MCF 10A (cell line): ENCODE measurements at regions not wholly inside any gene's neighbourhood (a gene's known extent, or its start where the extent isn't known, plus 50 kb on each side); places are given as distances from the start of the nearest gene placed in this dataset.

Experiments
- BruUV-seq: library from RNA; stranded (reverse); fragments of 400-500 nt; replicated peaks from 2 replicates; lab custom pipeline; 2021; lab: Mats Ljungman, UMichigan
- CTCF ChIA-PET: fragments of 300-600 bp; sonication (Branson Sonifier 250); formaldehyde crosslinking; extraction: SDS; loops from one replicate; lab custom pipeline; 2021; ENCODE audit warnings: antibody characterized with exemption, inconsistent platforms; lab: Yijun Ruan, JAX
- POLR2A ChIA-PET: fragments of 300-600, 350-650 bp; sonication (Branson Sonifier 250); formaldehyde crosslinking; extraction: SDS; loops from one replicate; lab custom pipeline; 2020; ENCODE audit warnings: antibody characterized with exemption, inconsistent platforms; lab: Yijun Ruan, JAX
- DNase-seq: peaks from one replicate; pipeline ENCODE4 v3.0.0-alpha.2; 2018; ENCODE audit not compliant: unreplicated experiment
- H3K27ac Mint-ChIP-seq: one replicate; pipeline ENCODE4 v1.8.0; 2022; ENCODE audit warnings: mild to moderate bottlenecking, low read depth, mixed read lengths; ENCODE audit not compliant: unreplicated experiment
- H3K27me3 Mint-ChIP-seq: one replicate; pipeline ENCODE4 v1.8.0; 2022; ENCODE audit warnings: mixed read lengths; ENCODE audit not compliant: insufficient read depth, unreplicated experiment
- H3K36me3 Mint-ChIP-seq: one replicate; pipeline ENCODE4 v1.8.0; 2022; ENCODE audit warnings: mild to moderate bottlenecking, moderate library complexity, mixed read lengths; ENCODE audit not compliant: insufficient read depth, unreplicated experiment
- H3K4me1 Mint-ChIP-seq: one replicate; pipeline ENCODE4 v1.8.0; 2022; ENCODE audit warnings: mixed read lengths; ENCODE audit not compliant: insufficient read depth, unreplicated experiment
- H3K4me3 Mint-ChIP-seq: one replicate; pipeline ENCODE4 v1.8.0; 2022; ENCODE audit warnings: mild to moderate bottlenecking, moderate library complexity, mixed read lengths; ENCODE audit not compliant: unreplicated experiment
- H3K9me3 Mint-ChIP-seq: one replicate; pipeline ENCODE4 v1.8.0; 2022; ENCODE audit warnings: mixed read lengths; ENCODE audit not compliant: unreplicated experiment
- intact Hi-C: fragments of 100-400 bp; cut with micrococcal nuclease; formaldehyde crosslinking; loops from 2 replicates; pipeline ENCODE4 v1.14.1; 2022
- TF ChIP-seq, protein P1 (sequence below): fragments of 200-600 bp; IDR thresholded peaks from one replicate; pipeline ENCODE4 v1.8.0; 2022; ENCODE audit warnings: antibody characterized with exemption, mild to moderate bottlenecking; ENCODE audit not compliant: unreplicated experiment

DNA sequence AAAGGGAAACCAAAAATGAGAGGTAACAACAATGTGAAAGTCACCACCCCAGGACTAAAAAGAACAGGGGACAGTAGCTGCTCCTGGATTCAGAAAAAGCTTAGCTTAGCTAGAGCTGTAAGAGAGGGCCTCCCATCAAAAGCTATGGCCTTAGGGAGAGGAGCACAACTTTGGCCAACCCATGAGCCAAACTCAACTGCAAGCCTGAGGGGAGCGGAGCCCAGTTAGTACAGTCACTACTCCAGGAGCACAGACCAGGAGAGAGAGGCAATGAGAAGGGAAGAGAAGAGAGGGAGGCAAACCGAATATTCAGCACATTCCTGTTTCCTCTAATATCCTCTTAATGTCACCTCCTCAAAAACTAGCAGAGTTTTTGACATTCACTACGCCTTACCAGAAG, 917.1 kb upstream of the INTU start:
- ChIA-PET CTCF (interaction anchor here (0.6 kb wide), 1 partner anchor 34 kb away, joined by 4 read pairs; no protein-coding TSS in a partner anchor), POLR2A (interaction anchor here (0.7 kb wide), 1 partner anchor 12 kb away, joined by 3 read pairs; no protein-coding TSS in a partner anchor)
- TF ChIP-seq, protein P1, sequence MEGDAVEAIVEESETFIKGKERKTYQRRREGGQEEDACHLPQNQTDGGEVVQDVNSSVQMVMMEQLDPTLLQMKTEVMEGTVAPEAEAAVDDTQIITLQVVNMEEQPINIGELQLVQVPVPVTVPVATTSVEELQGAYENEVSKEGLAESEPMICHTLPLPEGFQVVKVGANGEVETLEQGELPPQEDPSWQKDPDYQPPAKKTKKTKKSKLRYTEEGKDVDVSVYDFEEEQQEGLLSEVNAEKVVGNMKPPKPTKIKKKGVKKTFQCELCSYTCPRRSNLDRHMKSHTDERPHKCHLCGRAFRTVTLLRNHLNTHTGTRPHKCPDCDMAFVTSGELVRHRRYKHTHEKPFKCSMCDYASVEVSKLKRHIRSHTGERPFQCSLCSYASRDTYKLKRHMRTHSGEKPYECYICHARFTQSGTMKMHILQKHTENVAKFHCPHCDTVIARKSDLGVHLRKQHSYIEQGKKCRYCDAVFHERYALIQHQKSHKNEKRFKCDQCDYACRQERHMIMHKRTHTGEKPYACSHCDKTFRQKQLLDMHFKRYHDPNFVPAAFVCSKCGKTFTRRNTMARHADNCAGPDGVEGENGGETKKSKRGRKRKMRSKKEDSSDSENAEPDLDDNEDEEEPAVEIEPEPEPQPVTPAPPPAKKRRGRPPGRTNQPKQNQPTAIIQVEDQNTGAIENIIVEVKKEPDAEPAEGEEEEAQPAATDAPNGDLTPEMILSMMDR = no peak
- intact Hi-C loops = no loop called here
- no TSS peak for BruUV-seq
- no peak overlapping the region for H3K4me3 Mint-ChIP-seq
- no peaks in the 10 kb centered on the region for H3K36me3 Mint-ChIP-seq
- no peak overlapping the region for H3K27ac Mint-ChIP-seq
- peaks cover 8% of the 10 kb centered on the region for H3K9me3 Mint-ChIP-seq
- H3K27me3 Mint-ChIP-seq = no peaks in the 10 kb centered on the region
- no peaks in the 10 kb centered on the region for H3K4me1 Mint-ChIP-seq
- DNase-seq = no peak

DNA sequence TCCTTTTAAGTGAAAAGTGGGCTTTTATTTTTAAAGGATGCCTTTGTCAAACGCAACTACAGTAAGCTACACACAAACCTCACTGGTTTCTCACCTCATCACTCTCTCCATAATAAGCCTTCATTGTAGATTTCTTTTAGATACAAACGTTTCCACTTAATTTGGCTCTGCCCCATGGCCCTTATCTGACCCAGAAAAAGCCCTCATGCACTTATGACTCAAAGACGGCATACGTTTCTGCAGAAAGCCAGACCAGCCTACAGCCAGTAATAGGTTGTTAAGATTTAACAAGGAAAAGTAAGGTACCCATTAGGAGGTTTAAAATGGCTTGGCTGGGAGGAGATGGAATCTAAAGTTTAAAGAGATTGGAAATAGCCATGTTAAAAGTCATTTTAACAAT, 914.6 kb upstream of the INTU start:
- no peak for DNase-seq
- TF ChIP-seq, protein P1 = no peak
- H3K4me3 Mint-ChIP-seq = no peak overlapping the region
- intact Hi-C loops = no loop called here
- no peak overlapping the region for H3K27ac Mint-ChIP-seq
- no peaks in the 10 kb centered on the region for H3K4me1 Mint-ChIP-seq
- POLR2A ChIA-PET = no interaction called here
- H3K27me3 Mint-ChIP-seq = no peaks in the 10 kb centered on the region
- H3K36me3 Mint-ChIP-seq = no peaks in the 10 kb centered on the region
- CTCF ChIA-PET = no interaction called here
- H3K9me3 Mint-ChIP-seq = peaks cover 8% of the 10 kb centered on the region
- BruUV-seq = no TSS peak

- H3K9me3 Mint-ChIP-seq = peaks cover 8% of the 10 kb centered on the region
- no peak for DNase-seq
- TF ChIP-seq, protein P1 = no peak
- ChIA-PET CTCF (no interaction called here), POLR2A (no interaction called here)
- intact Hi-C loops = no loop called here
- no peak overlapping the region for H3K4me3 Mint-ChIP-seq
- H3K4me1 Mint-ChIP-seq = no peaks in the 10 kb centered on the region
- no TSS peak for BruUV-seq
- no peak overlapping the region for H3K27ac Mint-ChIP-seq
- H3K27me3 Mint-ChIP-seq = no peaks in the 10 kb centered on the region
- no peaks in the 10 kb centered on the region for H3K36me3 Mint-ChIP-seq
These were observed 912.9 kb upstream of the INTU start for GRCh38 chr4:126719852-126720251.

GRCh38 chr4:126725906-126726305, 906.9 kb upstream of the INTU start:
- no peaks in the 10 kb centered on the region for H3K27me3 Mint-ChIP-seq
- H3K36me3 Mint-ChIP-seq = no peaks in the 10 kb centered on the region
- H3K9me3 Mint-ChIP-seq = no peaks in the 10 kb centered on the region
- TF ChIP-seq, protein P1 = no peak
- no peak for DNase-seq
- CTCF ChIA-PET = interaction anchor here (0.7 kb wide), 1 partner anchor 129 kb away, joined by 3 read pairs; no protein-coding TSS in a partner anchor
- no peak overlapping the region for H3K4me3 Mint-ChIP-seq
- H3K4me1 Mint-ChIP-seq = peaks cover 7% of the 10 kb centered on the region
- intact Hi-C loops = no loop called here
- no TSS peak for BruUV-seq
- POLR2A ChIA-PET = no interaction called here
- H3K27ac Mint-ChIP-seq = no peak overlapping the region
